Stimulated activated CD4-positive, alpha-beta T cell treated with anti-CD3 and anti-CD28 coated beads, Interleukin-15, amount 100 ng/mL, for 1 hour (primary cell): ENCODE measurements at regions not wholly inside any gene's neighbourhood (a gene's known extent, or its start where the extent isn't known, plus 50 kb on each side); places are given as distances from the start of the nearest gene placed in this dataset.
A peak's percentile ranks its signal among the peaks of the same experiment; 100 is the strongest.
"Not testable (repeated sequence)": the region's sequence is repeated elsewhere in the genome, so short reads cannot be mapped to it uniquely, and the experiment has no call there.

Experiments used
- DNase-seq, 2 donors: peaks; one replicate each; pipeline ENCODE4 v3.0.0-alpha.2; 2020; ENCODE audit warnings: low read depth in 1 of 2, low spot score in 1 of 2

DNA sequence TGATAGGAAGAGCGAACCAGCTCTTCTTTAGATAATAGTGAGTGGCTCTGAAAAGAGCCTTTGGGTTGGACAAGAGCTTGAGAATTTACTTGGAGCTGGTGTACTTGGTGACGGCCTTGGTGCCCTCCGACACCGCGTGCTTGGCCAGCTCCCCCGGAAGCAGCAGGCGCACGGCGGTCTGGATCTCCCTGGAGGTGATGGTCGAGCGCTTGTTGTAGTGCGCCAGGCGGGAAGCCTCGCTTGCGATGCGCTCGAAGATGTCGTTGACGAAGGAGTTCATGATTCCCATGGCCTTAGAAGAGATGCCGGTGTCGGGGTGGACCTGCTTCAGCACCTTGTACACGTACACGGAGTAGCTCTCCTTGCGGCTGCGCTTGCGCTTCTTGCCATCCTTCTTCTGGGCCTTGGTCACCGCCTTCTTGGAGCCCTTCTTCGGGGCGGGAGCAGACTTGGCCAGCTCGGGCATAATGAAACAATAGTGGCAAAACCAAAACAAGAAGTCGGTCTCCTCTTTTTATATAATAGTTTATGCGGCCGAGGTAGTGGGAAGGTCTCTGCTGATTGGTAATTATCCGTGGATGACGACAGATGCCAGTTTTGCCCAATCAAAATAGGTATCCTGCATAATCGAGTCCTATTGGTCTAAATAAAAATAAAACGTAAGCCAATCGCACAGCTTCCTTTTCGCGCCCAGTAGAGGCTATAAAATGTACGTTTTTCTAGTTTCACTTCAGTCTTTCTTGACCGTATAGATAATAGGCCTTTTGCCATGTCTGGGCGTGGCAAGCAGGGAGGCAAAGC, 104.6 kb downstream of the OR2B2 start:
- peak in 1 of 2 donors; percentile 35 for DNase-seq

DNA sequence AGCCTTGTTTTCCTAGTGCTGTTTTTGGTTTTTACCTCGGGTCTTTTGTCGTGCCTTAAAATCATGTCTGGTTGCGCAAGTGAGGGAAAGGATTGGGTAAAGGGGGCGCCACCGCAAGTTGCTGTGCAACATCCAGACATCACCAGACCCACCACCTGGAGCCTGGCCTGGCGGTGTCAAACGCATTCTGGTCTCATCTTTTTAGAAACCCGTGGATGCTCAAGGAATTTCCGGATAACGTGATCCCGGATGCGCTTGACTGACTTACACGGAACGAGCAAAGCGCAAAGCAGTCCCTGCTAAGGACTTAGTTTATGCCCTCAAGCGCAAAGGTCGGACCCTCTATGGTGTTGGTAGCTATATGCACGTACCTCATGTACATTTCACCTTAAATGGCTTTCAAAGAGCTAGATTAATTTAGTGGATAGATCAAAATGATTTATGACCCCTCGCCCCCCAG, 105.2 kb downstream of the OR2B2 start:
- no peak for DNase-seq

DNA sequence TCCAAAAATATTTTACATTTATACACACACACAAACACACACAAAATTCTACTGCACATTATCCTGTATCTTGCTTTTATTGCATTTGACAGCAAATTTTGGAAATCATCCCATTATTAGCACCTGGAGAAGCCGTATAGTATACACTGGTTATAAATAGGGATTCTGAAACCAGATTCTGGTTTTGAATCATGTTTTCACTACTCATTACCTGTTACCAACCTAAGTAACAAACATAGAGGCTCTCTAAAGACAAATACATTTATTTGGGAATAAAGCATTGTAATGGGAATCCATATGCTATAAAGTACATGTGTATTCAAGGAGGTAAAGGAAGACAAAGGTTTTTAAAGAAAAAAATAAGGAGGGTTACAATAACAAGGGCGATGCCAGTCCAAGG, 106.8 kb downstream of the OR2B2 start:
- DNase-seq = no peak

DNA sequence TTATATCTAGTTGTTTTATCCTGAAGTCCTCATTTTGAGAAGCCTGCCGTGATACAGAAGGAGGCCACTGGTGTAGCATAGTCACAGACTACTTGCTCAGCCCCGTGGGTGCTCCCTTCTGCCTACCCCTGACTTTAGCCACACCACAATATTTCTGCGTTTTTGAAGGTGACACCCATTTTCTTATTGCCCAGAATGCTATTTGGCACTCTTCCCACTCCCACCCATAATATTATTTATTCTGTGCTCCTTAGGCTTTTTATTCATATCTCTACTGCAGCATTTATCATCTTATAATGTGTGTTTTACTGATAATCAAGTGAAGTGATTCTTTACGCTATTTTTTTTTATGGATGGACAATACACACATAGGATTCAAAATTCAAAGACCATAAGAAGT, 107.3 kb downstream of the OR2B2 start:
- DNase-seq = no peak

DNA sequence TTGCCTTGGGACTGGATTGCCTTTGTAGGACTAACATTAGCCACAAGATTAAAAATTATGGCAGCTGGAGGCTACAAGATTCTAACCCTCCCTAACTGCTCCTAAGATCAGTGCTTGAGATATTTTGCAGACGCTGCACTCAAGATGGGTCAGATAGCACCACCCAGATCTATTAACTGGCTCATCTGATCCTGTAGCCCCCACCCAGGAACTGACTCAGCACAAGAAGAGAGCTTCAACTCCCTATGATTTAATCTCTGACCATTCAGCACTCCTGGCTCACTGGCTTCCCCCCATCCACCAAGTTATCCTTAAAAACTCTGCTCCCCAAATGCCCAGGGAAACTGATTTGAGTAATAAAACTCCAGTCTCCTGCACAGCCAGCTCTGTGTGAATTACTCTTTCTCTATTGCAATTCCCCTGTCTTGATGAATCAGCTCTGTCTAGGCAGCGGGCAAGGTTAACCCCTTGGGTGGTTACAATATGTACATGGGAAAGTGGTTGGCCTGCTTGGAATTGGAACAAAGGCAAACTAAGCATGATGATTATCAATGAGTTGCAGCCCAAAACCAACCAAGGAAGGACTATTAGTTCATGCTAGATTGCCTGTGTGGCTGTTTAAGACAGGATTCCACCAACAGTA, 111.3 kb downstream of the OR2B2 start:
- DNase-seq = no peak

DNA sequence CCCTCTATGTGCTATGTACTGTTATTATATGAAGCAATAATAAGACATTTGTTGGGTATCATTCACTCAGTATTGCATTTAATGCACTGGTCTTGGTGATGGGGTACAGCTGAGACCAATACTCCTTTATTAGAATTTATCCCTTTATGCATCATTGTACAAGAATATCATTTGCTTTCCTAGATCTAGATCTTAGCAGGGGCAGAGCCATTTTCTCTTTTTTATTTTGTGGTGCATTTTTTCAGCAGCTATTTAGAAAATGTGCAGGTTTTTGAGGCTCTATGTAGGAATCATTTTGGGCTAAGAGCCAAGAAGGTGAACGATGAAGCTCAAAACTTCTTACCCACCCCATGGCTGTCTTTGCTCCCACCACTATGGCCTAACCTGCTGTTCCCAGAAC, 114.2 kb downstream of the OR2B2 start:
- DNase-seq = no peak

DNA sequence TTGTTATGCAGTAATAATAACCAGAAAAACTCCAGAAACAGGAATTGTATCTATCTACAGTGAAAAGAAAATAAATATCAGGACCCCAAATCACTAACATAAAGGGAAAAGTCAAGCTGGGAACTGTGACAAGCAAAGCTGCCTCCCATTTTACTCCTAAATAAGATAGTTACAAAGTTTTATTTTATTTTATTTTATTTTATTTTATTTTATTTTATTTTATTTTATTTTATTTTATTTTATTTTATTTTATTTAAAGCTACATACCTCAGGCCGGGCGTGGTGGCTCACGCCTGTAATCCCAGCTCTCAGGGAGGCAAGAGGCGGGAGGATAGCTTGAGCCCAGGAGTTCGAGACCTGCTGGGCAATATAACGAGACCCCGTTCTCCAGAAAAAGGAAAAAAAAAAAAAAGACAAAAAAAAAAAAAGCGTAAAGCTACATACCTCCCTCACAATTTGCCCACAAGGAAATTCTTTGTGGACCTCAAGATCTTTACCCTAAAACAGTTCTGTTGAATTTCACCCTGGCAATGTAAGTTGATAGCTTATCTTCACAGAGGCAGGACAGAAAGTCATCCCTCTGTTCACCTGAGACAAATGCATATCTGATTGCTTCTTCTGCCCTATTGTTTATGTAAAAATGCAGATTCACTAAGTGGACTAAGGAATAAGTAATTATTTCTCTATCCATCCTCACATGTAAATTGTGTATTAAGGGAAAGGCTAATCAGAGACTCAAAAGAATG, 115.3 kb downstream of the OR2B2 start:
- DNase-seq = not testable (repeated sequence)

DNA sequence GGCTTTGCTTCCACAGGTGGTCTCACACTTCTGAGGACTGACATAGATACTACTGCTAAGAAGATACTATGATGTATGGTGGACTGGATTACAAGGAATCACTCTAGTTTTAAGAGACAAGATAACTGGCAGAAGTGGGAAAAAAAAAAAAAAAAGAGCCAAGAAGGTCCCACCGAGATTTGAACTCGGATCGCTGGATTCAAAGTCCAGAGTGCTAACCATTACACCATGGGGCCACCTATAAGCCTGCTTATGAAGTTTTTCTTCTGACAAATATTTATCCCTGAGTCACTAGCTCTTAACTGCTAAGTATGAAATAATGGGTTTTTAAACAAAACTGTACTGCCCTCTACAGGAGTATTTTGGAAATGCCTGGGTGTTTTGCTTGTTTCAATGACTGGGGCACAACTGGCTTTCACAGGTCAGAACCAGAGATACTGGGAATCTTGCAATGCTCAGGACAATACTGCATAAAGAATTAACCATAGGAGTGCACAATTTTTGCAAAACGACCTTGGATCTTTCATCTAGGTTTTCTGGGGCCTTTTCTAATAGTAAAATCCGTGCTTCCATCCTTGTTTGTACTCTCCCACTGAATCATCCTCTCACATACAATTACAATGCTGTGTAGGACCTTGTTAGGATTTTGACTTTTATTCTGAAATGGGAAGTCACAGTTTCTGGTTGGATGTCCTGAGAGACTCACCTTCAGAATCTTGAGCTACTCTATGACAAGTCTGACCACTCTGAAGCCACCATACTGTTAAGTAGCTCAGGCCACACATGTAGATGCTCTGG, 116.3 kb downstream of the OR2B2 start:
- DNase-seq = no peak

DNA sequence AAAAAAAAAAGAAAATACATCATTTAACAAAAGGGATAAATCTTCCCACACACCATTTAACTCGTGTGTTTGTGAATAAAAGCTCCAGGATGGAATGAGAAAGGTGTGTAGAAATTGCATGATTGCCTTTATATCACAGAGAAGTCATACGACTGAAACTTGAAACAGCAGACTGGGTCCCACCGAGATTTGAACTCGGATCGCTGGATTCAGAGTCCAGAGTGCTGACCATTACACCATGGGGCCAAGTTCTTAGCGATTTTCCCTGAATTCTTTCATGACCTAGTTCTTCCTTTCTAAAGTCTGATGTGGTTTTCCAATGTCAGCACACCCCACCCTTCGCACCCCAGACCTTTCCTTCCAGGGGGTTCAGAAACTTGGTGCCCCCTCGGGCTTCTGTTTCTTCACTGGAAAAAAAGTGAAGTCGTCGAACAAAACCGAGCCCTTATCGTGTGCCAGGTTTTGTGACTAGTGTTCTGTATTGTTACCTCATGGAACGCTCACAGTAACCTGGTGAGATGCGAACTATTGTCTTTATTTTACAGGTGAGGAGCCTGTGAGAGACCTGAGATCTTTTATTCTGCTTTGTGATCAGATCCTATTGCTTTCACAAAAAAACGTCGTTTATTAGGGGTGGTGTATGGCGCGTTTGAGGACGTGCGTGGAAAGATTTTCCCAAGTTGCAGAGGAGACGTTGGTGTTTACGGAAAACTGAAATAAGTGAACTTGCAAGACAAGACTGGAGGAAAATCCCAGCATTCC, 120.8 kb downstream of the OR2B2 start:
- no peak for DNase-seq

DNA sequence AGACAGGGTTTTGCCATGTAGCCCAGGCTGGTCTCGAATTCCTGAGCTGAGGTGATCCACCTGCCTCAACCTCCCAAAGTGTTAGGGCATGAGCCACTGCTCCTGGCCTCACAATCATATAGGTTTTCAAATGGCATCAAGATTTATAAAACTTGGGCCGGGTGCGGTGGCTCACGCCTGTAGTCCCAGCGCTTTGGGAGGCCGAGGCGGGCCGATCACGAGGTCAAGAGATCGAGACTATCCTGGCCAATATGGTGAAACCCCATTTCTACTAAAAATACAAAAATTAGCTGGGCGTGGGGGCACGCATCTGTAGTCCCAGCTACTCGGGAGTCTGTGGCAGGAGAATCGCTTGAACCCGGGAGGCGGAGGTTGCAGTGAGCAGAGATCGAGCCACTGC, 123.8 kb downstream of the OR2B2 start:
- not testable (repeated sequence) for DNase-seq

DNA sequence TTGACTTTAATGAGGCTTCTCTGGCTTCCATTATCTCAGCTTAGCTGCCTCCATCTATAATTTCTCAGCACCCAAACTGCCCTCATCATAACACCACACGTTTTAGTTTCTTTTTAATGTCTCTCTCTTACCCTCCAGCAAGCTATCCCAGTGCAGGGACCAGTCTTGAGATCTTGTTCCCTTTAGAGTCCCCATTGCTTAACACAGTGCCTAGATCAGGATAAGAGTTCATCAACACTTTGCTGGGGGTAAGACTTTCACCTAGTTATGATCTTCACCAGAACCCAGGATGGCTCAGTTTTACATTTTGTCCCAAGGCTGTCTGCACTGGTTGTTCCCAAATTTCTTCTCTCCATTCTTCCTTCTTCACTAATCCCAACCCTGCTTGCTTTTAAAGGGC, 126.1 kb downstream of the OR2B2 start:
- no peak for DNase-seq

DNA sequence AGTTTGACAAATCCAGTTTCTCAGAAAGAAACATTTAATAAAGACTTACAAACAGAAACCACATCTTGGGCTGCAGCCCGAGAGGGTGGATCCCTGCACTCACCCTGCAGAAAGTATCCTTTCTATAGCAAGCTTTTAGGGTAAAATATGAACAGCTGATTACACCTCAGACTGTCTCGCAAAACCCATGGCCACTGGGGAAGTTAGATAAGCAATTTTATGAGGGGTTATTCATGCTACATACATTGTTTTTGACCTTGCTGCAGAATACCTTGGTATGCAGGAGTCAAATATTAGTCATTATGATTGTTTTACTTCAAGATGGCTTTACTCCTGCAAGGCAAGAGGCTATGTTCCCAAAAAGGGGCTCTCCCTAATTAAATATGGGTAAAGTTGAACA, 126.9 kb downstream of the OR2B2 start:
- no peak for DNase-seq

DNA sequence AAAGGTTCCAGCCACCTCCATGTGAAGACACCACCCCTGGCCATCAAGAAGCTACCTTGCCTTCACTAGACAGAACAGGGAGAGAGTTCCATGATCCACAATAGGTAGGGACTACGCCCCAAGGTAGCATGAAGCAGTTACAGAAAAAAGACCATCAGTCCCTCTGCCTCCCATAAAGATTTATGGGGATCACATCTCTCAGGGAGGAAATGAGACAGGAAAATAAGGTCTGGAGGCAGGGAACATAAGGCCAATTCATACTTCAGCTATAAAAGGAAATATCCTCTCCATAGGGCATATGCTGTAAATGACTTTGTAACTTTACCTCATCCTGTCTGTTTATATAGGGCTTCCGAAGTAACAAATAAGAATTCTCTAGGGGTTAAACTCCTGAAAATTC, 129.4 kb downstream of the OR2B2 start:
- no peak for DNase-seq

DNA sequence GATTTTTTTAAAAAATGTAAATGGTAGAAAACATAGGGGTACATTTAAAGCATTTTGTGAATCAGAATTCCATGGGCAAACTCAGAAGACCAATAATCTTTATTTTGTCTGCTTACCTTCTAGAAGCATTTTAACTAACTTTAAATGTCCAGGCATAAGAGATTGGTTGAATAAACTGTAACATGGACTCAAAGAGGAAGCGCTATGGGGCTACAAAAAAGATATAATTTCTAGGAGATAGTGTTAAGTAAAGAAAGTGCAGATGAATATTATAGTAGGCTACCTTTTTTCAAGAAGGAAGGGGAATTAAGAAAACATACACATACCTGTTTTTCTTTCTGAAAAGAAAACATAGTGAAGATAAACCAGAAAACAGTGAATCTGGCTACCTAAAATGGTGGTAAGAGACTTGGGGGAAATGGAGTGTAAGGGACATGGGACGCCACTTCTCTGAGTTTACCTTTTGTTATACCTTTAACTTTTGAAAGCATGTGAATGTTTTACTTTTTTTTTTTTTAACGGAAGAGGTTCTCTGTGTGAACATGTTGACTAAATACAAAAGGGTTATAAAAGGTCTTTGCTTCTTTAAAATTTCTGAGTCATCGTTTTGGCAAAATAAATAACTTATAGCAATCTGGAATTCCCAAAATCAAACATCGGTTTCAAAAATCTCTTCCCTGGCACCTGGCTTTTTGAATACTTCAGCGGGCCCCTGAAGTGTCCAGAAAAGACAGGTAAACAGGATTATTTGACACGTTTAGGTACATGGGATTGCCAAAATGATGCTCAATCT, 133.4 kb downstream of the OR2B2 start:
- no peak for DNase-seq

DNA sequence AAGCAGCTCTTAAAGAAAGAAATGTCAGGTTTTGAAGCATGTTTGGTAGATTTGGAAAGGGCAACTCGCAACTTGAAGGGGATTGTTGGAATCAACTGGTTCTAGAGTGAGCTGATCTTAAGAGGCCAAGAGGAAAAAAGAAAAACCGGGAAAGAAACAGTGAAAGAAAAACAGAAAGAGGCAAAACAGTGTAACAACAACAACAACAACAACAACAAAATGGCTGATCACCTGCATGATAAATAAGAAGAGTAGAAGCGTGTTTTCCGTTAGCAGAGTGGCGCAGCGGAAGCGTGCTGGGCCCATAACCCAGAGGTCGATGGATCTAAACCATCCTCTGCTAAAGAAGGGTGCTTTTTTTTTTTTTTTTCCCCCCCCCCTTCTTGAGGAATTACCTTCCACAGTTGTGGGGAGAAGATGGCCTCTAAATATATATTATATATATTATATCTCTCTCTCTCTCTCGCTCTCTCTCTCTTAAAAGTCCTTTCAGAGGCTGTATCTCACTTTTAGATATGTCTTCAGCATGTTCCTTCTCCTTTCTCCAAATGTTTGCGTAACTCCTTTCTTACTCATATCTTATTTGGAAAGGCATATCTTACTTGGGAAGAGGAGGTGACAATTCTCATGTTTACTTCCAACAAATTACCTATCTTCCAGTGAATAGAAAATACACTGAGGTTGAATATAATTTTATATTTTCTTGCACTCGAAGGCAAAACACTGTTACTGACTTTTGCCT, 134.4 kb downstream of the OR2B2 start:
- no peak for DNase-seq

DNA sequence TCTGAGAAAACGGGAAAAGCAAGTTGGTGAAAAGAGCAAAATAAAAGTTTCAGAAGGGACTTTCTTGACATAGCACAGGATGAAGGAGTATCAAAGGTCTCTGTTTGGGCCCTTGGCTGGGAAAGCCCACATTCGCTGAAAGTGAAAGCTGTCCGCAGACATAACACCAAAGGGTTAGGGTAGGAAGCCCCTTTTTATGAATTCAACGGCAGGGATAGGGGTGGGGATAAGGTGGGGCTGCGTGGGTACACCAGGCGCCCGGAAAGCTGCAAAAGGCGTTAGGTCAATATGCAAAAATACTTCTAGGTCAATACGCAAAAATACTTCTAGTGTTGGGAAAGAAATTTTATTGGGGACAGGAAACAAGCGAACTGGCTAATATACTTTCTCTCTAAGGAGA, 135.1 kb downstream of the OR2B2 start:
- no peak for DNase-seq

DNA sequence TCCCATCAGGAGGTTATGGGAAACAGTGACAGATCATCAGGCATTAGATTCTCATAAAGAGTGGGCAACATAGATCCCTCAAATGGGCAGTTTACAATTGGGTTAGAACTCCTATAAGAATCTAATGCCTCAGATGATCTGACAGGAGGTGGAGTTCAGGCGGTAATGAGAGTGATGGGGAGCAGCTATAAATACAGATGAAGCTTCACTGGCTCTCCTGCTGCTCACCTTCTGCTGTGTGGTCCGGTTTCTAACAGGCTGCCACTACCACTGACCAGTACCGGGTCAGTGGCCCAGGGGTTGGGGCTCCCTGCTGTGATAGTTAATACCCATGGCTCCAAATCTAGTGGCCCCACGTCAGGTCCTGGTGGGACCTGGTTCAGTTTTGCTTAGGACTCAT, 135.7 kb downstream of the OR2B2 start:
- DNase-seq = no peak

DNA sequence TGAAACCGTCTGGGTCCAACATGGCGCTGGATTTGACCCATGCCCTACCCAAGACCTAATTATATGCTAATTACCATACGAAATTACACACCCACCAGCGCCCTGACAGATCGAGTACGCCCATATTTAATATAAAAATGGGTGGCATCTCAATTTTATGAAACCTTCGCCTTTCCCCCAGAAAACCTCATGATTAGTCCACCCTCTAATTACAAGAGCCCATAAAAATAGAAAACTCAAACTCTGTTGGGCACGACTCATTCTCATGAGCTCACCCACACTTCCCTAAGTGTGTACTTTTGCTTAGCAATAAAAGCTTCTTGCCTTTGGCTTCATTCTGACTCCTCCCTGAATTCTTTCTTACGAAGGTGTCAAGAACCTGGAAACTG, 136.4 kb downstream of the OR2B2 start:
- no peak for DNase-seq
